IMR-90 (cell line): ENCODE measurements at regions not wholly inside any gene's neighbourhood (a gene's known extent, or its start where the extent isn't known, plus 50 kb on each side); places are given as distances from the start of the nearest gene placed in this dataset.

ENCODE experiments used
- CTCF ChIP-seq: conservative IDR thresholded peaks from 2 replicates; pipeline ENCODE4 v1.5.1; 2012; ENCODE audit warnings: mild to moderate bottlenecking, low read depth, low read length, improper control_type of control experiment
- MAZ ChIP-seq: IDR thresholded peaks from 2 replicates; pipeline ENCODE4 v1.6.1; 2012; ENCODE audit warnings: low read depth, mild to moderate bottlenecking, low read length, improper control_type of control experiment, moderate library complexity, borderline replicate concordance
- POLR2A ChIP-seq: IDR thresholded peaks from 2 replicates; pipeline ENCODE4 v1.6.1; 2012; ENCODE audit warnings: mild to moderate bottlenecking, low read depth, low read length
- RAD21 ChIP-seq: IDR thresholded peaks from 2 replicates; pipeline ENCODE4 v1.6.1; 2012; ENCODE audit warnings: low read length, improper control_type of control experiment
- RCOR1 ChIP-seq: IDR thresholded peaks from 2 replicates; pipeline ENCODE4 v1.6.1; 2012; ENCODE audit warnings: mild to moderate bottlenecking, low read length, improper control_type of control experiment; ENCODE audit not compliant: insufficient replicate concordance

GRCh38 chr1:70863239-70863638, 184.4 kb downstream of the PTGER3 start:
- TF ChIP-seq RCOR1: no peak
- no peak for TF ChIP-seq CTCF
- no peak for TF ChIP-seq POLR2A
- TF ChIP-seq MAZ: no peak
- no peak for TF ChIP-seq RAD21
